ENCODE measurements at regions not wholly inside any gene's neighbourhood (a gene's known extent, or its start where the extent isn't known, plus 50 kb on each side); places are given as distances from the start of the nearest gene placed in this dataset.

- TF ChIP-seq CTCF (IDR thresholded peaks at IDR 0.05) (no peak), POLR2A (IDR thresholded peaks at IDR 0.05) (no peak)
These were observed 377.8 kb upstream of the PRKCQ start for GRCh38 chr10:6957851-6958250.
